Mucosa of rectum (tissue), 2 donors: ENCODE measurements at regions not wholly inside any gene's neighbourhood (a gene's known extent, or its start where the extent isn't known, plus 50 kb on each side); places are given as distances from the start of the nearest gene placed in this dataset.

Experiments
- H3K27ac ChIP-seq, 2 donors: one replicate each; pipeline ENCODE4 v1.7.0; 2013; ENCODE audit warnings: inconsistent platforms in 2 of 2, low read depth in 2 of 2, low read length in 2 of 2
- H3K27me3 ChIP-seq, 2 donors: one replicate each; pipeline ENCODE4 v1.7.0; 2013; ENCODE audit warnings: low read length in 2 of 2; ENCODE audit not compliant: control insufficient read depth in 2 of 2, insufficient read depth in 2 of 2
- H3K36me3 ChIP-seq, 2 donors: one replicate each; pipeline ENCODE4 v1.7.0; 2013; ENCODE audit warnings: low read length in 2 of 2; ENCODE audit not compliant: control insufficient read depth in 2 of 2, insufficient read depth in 2 of 2
- H3K4me1 ChIP-seq, 2 donors: one replicate each; pipeline ENCODE4 v1.7.0; 2013; ENCODE audit warnings: low read length in 2 of 2, mild to moderate bottlenecking in 1 of 2; ENCODE audit not compliant: control insufficient read depth in 2 of 2, insufficient read depth in 2 of 2
- H3K4me3 ChIP-seq, 2 donors: one replicate each; pipeline ENCODE4 v1.7.0; 2013; ENCODE audit warnings: low read length in 2 of 2
- H3K9ac ChIP-seq, 2 donors: one replicate each; pipeline ENCODE4 v1.7.0; 2013; ENCODE audit warnings: low read length in 2 of 2, low read depth in 1 of 2, mild to moderate bottlenecking in 1 of 2
- H3K9me3 ChIP-seq, 2 donors: one replicate each; pipeline ENCODE4 v1.7.0; 2013; ENCODE audit warnings: low read length in 2 of 2; ENCODE audit not compliant: control insufficient read depth in 2 of 2
- donor health status: healthy.
- donor health status: Normal muscosa, but diverticular disease.

DNA sequence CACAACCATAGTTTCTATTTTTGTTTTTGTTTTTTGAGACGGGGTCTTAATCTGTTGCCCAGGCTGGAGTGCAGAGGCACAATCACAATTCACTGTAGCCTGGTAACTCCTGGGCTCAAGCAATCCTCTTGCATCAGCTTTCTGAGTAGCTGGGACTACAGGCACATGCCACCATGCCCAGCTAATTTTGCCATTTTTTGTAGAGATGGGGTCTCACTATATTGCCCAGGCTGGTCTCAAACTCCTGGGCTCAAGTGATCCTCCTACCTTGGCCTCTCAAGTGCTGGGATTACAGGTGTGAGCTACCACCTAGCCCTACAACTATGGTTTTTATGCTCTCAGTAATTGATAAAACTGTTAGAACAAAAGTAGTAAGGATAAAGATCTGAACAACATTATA, 147.5 kb upstream of the SHB start:
- H3K4me3 ChIP-seq = no peak overlapping the region
- H3K4me1 ChIP-seq = no peaks in the 10 kb centered on the region
- H3K9ac ChIP-seq = no peak overlapping the region
- no peaks in the 10 kb centered on the region for H3K36me3 ChIP-seq
- no peak overlapping the region for H3K27ac ChIP-seq
- H3K9me3 ChIP-seq = no peaks in the 10 kb centered on the region
- no peaks in the 10 kb centered on the region for H3K27me3 ChIP-seq

DNA sequence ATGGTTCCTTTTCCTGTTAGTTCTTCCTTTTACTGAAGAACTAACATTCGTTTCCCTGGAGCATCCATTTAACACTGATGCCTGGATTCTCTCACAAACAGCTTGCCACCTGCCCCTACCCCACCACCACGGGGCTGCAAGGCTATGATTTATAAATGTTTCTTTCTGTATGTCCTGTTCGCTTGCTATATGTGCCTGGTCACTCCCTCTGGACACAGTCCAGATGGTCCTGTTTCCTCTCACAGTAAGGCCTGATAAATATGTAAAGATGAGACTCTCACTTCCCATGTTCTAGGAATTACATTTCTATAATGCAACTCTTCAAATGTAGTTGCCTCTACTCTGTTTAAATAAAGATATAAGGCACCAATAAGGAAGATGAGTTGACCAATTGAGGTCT, 146.4 kb upstream of the SHB start:
- H3K36me3 ChIP-seq = no peaks in the 10 kb centered on the region
- no peaks in the 10 kb centered on the region for H3K9me3 ChIP-seq
- H3K27me3 ChIP-seq = no peaks in the 10 kb centered on the region
- no peak overlapping the region for H3K27ac ChIP-seq
- no peak overlapping the region for H3K4me3 ChIP-seq
- H3K4me1 ChIP-seq = no peaks in the 10 kb centered on the region
- H3K9ac ChIP-seq = no peak overlapping the region

DNA sequence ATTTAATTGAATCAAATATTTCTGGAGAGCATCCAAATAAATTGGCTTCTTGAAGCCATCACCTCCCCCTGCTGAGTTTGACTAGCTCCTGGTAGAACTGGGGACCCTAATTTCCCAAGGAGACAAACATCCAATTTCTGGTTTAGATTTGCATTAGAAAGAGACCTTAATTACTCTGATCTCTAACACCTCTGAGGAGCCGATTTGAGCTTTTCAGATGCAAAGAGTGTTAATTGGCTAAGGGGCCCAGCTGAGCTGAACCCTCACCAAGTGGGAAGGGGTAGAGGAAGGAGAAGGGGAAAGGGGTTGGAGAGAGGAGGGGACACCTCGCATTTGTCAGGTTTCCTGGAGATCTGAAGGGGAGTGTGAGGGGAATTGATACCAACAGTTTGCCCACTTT, 145.4 kb upstream of the SHB start:
- Histone ChIP-seq H3K9ac (no peak overlapping the region), H3K9me3 (no peaks in the 10 kb centered on the region), H3K27me3 (no peaks in the 10 kb centered on the region), H3K36me3 (no peaks in the 10 kb centered on the region), H3K4me1 (no peaks in the 10 kb centered on the region), H3K27ac (no peak overlapping the region), H3K4me3 (no peak overlapping the region)

DNA sequence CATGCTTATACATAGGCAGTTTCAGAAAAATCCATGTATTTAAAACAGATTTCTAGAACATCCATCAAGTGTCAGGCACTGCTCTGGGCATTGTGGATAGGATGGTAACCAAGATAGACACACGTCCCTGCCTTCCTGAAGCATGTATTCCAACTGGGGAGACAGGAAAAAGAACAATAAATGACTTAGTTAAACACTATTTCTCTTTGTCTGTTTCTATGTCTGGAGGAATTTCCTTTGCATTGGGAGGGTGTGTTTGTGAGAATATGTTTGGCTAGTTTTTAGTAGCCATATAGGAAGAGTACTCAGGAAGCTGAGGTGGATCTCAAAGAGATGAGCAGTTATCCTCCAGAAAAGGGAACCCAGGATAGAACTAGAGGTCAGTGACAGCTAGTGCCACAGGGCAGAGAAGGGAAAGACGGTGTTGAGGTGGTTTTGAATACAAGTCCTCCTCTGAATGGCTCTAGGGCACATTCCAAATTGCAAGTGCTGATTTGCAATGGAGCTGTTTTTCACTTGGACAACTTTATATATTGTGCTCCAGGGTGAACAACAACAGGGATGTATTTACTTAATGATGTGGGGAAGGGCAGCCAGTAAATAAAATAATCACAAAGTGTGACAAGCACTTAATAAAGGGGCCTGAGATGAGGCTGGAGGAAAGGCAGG, 144.7 kb upstream of the SHB start:
- H3K9me3 ChIP-seq = no peaks in the 10 kb centered on the region
- no peaks in the 10 kb centered on the region for H3K4me1 ChIP-seq
- no peaks in the 10 kb centered on the region for H3K27me3 ChIP-seq
- H3K4me3 ChIP-seq = no peak overlapping the region
- no peaks in the 10 kb centered on the region for H3K36me3 ChIP-seq
- H3K9ac ChIP-seq = no peak overlapping the region
- H3K27ac ChIP-seq = no peak overlapping the region

- Histone ChIP-seq H3K36me3 (no peaks in the 10 kb centered on the region), H3K9me3 (no peaks in the 10 kb centered on the region), H3K27ac (no peak overlapping the region), H3K4me3 (no peak overlapping the region), H3K27me3 (no peaks in the 10 kb centered on the region), H3K4me1 (no peaks in the 10 kb centered on the region), H3K9ac (no peak overlapping the region)
Measured at GRCh38 chr9:38212016-38212415, 143.0 kb upstream of the SHB start.

DNA sequence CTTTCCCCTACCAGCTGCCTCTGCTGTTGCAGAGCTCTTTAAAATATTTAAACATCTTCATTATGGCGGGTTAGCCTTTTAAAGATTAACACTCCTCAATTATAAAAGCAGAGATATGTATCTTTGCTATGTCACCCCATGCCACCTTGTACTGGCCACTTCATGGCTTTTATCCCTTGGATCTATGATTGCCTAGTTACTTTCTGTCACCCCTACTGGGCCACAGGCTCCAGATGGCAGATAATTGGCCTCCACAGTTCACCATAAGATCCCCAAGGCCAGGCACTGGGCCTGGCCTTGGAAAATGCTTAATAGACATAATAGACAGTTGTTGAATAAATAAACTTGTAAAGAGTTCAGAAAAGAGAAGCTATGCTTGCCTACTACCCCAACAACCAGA, 142.0 kb upstream of the SHB start:
- no peaks in the 10 kb centered on the region for H3K36me3 ChIP-seq
- no peak overlapping the region for H3K9ac ChIP-seq
- H3K9me3 ChIP-seq = no peaks in the 10 kb centered on the region
- no peak overlapping the region for H3K4me3 ChIP-seq
- H3K27me3 ChIP-seq = no peaks in the 10 kb centered on the region
- no peak overlapping the region for H3K27ac ChIP-seq
- no peaks in the 10 kb centered on the region for H3K4me1 ChIP-seq

- Histone ChIP-seq H3K27ac (no peak overlapping the region), H3K4me1 (no peaks in the 10 kb centered on the region), H3K27me3 (no peaks in the 10 kb centered on the region), H3K4me3 (no peak overlapping the region), H3K9ac (no peak overlapping the region), H3K36me3 (no peaks in the 10 kb centered on the region), H3K9me3 (no peaks in the 10 kb centered on the region)
Measured at GRCh38 chr9:38208206-38208901, 139.3 kb upstream of the SHB start.

GRCh38 chr9:38207247-38207778, 138.3 kb upstream of the SHB start:
- Histone ChIP-seq H3K9ac (no peak overlapping the region), H3K4me3 (no peak overlapping the region), H3K27ac (no peak overlapping the region), H3K9me3 (no peaks in the 10 kb centered on the region), H3K27me3 (no peaks in the 10 kb centered on the region), H3K4me1 (no peaks in the 10 kb centered on the region), H3K36me3 (no peaks in the 10 kb centered on the region)

DNA sequence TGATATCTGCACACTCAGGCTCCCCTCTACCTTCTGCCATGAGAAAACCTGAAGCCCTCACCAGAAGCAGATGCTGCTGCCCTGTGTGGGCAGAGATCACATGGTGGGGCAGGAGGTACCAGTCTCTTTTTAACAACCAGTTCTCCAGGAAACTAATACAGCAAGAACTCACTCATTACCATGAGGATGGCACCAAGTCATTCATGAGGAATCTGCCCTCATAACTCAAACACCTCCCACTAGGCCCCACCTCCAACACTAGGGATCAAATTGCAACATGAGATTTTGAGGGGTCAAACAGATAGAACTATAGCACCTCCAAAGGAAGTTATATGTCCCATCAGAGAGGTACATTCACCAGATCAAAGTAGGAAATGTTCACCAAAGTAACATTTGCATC, 136.3 kb upstream of the SHB start:
- Histone ChIP-seq H3K27me3 (no peaks in the 10 kb centered on the region), H3K36me3 (no peaks in the 10 kb centered on the region), H3K27ac (no peak overlapping the region)

GRCh38 chr9:38202336-38202938, 133.4 kb upstream of the SHB start:
- Histone ChIP-seq H3K36me3 (no peaks in the 10 kb centered on the region), H3K9ac (no peak overlapping the region), H3K27ac (no peak overlapping the region), H3K9me3 (no peaks in the 10 kb centered on the region), H3K4me3 (no peak overlapping the region), H3K27me3 (no peaks in the 10 kb centered on the region), H3K4me1 (no peaks in the 10 kb centered on the region)

More for the DNA sequence above, 136.3 kb upstream of the SHB start:
- H3K4me3 ChIP-seq = no peak overlapping the region
- H3K4me1 ChIP-seq = no peaks in the 10 kb centered on the region
- no peak overlapping the region for H3K9ac ChIP-seq
- no peaks in the 10 kb centered on the region for H3K9me3 ChIP-seq
